ENCODE measurements at regions not wholly inside any gene's neighbourhood (a gene's known extent, or its start where the extent isn't known, plus 50 kb on each side); places are given as distances from the start of the nearest gene placed in this dataset.

DNA sequence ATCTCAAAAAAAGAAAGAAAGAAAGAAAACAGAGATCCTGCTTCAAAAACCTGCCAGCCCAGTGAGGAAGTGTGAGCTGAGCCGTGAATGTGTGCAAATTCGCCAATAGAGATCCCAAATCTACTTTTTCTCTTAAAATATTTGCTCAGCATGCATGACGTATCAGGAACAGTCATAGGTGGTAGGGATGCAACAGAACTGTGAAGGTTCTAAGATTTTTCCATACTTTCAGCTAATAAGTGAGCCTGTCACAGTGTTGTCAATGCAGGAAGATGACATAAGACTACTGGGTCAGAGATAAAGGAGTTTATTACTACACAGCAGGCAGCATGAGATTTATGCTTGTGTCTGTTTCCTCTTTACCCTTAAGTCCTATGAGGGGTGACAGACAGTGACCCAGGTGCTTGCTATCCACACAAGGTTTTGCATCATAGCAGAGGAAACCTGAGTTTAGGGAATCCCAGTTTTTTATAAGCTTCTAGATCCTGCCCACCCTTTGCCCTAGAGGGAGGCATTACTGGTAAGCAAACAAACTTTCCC is 273.4 kb downstream of the BMP7 start:
- no peak for DNase-seq (ENCODE audit: low read depth, low spot score)
- no peak overlapping the region for H3K27ac ChIP-seq
- H3K36me3 ChIP-seq (ENCODE audit: insufficient read depth, low read length), result no peaks in the 10 kb centered on the region
- H3K9ac ChIP-seq (ENCODE audit: insufficient read length), result no peak overlapping the region
- TF ChIP-seq EZH2 (IDR thresholded peaks at IDR 0.05) (no peak), POLR2AphosphoS5 (IDR thresholded peaks at IDR 0.05; ENCODE audit: borderline replicate concordance, low read depth, low read length) (no peak), FOXP2 (optimal IDR thresholded peaks at IDR 0.05; ENCODE audit: control extremely low read depth, extremely low read length, insufficient read depth) (no peak)
- no peaks in the 10 kb centered on the region for H3K9me3 ChIP-seq (ENCODE audit: low read depth, low read length)
- no peak overlapping the region for H3K4me3 ChIP-seq

DNA sequence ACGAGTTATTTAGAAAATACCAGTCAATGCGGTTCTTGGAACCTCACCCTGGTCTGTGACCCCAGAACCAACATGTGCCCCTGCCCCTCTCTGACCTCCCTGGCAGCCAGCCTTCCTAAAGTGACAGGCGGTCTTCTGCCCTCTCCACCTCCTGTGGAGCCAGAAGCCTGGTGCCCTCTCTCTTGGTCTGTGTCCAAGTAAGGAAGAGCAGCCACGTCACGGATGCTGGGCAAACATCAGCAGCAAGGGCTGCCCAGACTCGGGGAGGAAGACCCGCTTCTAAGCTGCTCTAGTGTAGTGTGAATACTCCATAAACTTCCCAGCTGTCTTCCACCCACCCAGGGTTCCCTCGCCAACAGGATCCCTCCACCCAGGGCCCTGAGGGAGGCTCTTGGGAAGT is 272.4 kb downstream of the BMP7 start:
- Histone ChIP-seq H3K4me3 (no peak overlapping the region), H3K27ac (no peak overlapping the region), H3K9me3 (ENCODE audit: low read depth, low read length) (no peaks in the 10 kb centered on the region), H3K9ac (ENCODE audit: insufficient read length) (no peak overlapping the region), H3K36me3 (ENCODE audit: insufficient read depth, low read length) (no peaks in the 10 kb centered on the region)
- no peak for DNase-seq (ENCODE audit: low read depth, low spot score)
- TF ChIP-seq POLR2AphosphoS5 (IDR thresholded peaks at IDR 0.05; ENCODE audit: borderline replicate concordance, low read depth, low read length) (no peak), EZH2 (IDR thresholded peaks at IDR 0.05) (no peak), FOXP2 (optimal IDR thresholded peaks at IDR 0.05; ENCODE audit: control extremely low read depth, extremely low read length, insufficient read depth) (no peak)

DNA sequence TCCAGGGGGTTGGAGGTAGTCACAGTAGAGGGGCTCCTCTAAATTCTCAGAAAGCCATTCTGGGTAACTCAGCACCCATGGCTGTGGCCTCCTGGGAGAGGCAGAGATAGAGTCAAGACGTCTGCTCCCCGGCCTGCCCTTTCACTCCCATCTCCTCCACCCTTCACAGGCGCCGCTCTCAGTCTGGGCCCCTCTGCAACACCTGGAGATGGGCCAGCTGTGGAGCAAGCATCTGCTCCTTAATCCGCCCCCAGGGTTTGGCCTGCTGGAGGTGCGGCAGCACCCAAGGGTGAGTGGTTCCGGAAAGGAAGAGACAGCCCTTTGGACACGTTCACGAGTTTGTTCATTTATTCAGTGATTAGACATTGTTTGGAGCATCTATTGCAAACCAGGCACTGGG is 271.3 kb downstream of the BMP7 start:
- H3K9ac ChIP-seq (ENCODE audit: insufficient read length), result no peak overlapping the region
- DNase-seq (ENCODE audit: low read depth, low spot score), result no peak
- TF ChIP-seq POLR2AphosphoS5 (IDR thresholded peaks at IDR 0.05; ENCODE audit: borderline replicate concordance, low read depth, low read length) (no peak), FOXP2 (optimal IDR thresholded peaks at IDR 0.05; ENCODE audit: control extremely low read depth, extremely low read length, insufficient read depth) (no peak), EZH2 (IDR thresholded peaks at IDR 0.05) (no peak)
- H3K27ac ChIP-seq, result no peak overlapping the region
- no peak overlapping the region for H3K4me3 ChIP-seq
- no peaks in the 10 kb centered on the region for H3K36me3 ChIP-seq (ENCODE audit: insufficient read depth, low read length)
- no peaks in the 10 kb centered on the region for H3K9me3 ChIP-seq (ENCODE audit: low read depth, low read length)

DNA sequence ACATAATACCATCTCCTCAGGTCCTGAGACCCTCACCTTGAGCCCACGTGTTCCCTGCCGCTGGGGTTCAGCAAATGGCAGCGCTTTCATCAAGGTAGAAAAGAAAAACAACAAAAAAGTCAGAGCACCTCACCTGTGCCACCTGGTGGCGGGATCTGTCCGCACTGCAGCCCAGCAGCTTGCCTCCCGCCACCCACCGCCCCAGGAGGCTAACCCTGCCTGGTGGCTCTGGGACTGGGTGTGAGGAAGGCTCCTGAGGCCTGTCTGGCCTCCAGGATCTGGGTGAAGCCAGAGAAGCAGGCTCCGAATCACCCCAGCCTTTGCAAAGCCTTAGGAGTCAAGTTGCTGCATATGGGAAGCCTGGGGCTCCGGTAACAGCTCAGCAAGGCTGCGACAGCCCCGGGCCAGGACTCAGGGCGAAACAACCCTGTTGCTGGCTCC is 270.8 kb downstream of the BMP7 start:
- Histone ChIP-seq H3K4me3 (no peak overlapping the region), H3K9ac (ENCODE audit: insufficient read length) (no peak overlapping the region), H3K27ac (no peak overlapping the region), H3K9me3 (ENCODE audit: low read depth, low read length) (no peaks in the 10 kb centered on the region), H3K36me3 (ENCODE audit: insufficient read depth, low read length) (no peaks in the 10 kb centered on the region)
- no peak for DNase-seq (ENCODE audit: low read depth, low spot score)
- TF ChIP-seq EZH2 (IDR thresholded peaks at IDR 0.05), result no peak
- TF ChIP-seq FOXP2 (optimal IDR thresholded peaks at IDR 0.05; ENCODE audit: control extremely low read depth, extremely low read length, insufficient read depth), result no peak
- TF ChIP-seq POLR2AphosphoS5 (IDR thresholded peaks at IDR 0.05; ENCODE audit: borderline replicate concordance, low read depth, low read length), result no peak

DNA sequence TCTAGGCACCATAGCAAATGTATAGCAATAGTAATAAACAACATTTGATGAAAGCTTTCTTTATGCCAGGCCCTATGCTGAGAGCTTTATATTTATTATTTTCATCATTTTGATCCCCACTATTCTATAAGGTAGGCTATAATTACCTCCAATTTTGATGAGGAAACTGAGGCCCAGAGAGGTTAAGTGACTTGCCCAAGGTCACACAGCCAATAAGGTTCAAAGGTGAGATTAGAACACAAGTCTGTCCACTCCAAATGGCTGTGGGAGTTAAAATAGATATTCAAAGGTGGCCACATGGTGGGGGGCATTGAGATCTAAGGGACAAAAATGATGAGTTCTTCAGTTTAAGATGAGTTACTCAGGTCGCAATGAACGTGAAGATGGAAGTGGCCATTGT is 269.9 kb downstream of the BMP7 start:
- H3K27ac ChIP-seq, result no peak overlapping the region
- H3K36me3 ChIP-seq (ENCODE audit: insufficient read depth, low read length), result no peaks in the 10 kb centered on the region
- no peak for TF ChIP-seq POLR2AphosphoS5 (IDR thresholded peaks at IDR 0.05; ENCODE audit: borderline replicate concordance, low read depth, low read length)
- no peak for TF ChIP-seq EZH2 (IDR thresholded peaks at IDR 0.05)
- no peak for TF ChIP-seq FOXP2 (optimal IDR thresholded peaks at IDR 0.05; ENCODE audit: control extremely low read depth, extremely low read length, insufficient read depth)
- no peak overlapping the region for H3K4me3 ChIP-seq
- no peak overlapping the region for H3K9ac ChIP-seq (ENCODE audit: insufficient read length)
- H3K9me3 ChIP-seq (ENCODE audit: low read depth, low read length), result no peaks in the 10 kb centered on the region
- no peak for DNase-seq (ENCODE audit: low read depth, low spot score)

DNA sequence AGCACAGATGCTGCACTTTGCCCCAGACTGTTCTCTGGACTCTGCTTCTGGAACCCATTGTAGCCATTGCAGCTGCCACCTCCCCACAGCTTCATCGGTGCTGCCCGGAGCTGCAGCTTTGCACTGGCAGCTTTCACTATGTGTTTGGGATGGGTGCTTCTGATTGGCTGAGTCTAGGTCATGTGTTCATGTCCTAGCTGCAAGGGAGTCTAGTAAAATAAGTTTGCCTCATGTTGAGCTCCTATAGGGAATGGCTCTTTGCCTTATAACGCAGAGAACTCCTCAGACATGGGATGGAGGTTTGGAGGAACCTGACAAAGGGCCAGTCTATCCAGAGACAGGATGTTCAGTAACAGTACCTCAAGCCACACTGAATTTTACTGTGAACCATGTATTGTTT is 268.0 kb downstream of the BMP7 start:
- Histone ChIP-seq H3K4me3 (no peak overlapping the region), H3K27ac (no peak overlapping the region), H3K36me3 (ENCODE audit: insufficient read depth, low read length) (no peaks in the 10 kb centered on the region), H3K9me3 (ENCODE audit: low read depth, low read length) (no peaks in the 10 kb centered on the region), H3K9ac (ENCODE audit: insufficient read length) (no peak overlapping the region)
- TF ChIP-seq FOXP2 (optimal IDR thresholded peaks at IDR 0.05; ENCODE audit: control extremely low read depth, extremely low read length, insufficient read depth) (no peak), EZH2 (IDR thresholded peaks at IDR 0.05) (no peak), POLR2AphosphoS5 (IDR thresholded peaks at IDR 0.05; ENCODE audit: borderline replicate concordance, low read depth, low read length) (no peak)
- DNase-seq (ENCODE audit: low read depth, low spot score), result no peak

DNA sequence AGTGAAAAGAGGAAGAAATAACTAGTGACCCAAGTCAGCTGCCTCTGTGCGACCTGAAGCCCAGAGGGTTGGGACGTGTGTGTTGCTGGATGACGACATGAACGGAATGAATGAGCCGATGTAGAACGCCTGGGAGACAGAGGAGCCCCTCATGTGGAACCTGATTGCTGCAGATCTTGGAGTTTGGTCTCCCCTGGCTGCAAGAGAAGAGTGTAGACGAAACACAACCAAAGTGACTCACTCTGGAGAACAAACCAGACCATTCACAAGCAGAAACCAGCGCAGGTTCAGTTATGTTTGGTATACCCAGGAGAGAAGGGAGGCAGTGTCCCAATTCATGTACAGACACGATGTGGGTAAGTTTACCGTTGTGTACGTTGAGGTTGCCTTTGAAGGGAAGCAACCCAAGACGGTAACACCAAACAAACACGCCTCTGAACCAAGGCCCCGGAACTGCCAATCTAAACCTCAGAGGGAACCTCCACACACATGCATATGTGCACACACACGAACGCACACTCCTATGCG is 265.9 kb downstream of the BMP7 start:
- Histone ChIP-seq H3K4me3 (no peak overlapping the region), H3K27ac (no peak overlapping the region), H3K9me3 (ENCODE audit: low read depth, low read length) (no peaks in the 10 kb centered on the region), H3K36me3 (ENCODE audit: insufficient read depth, low read length) (no peaks in the 10 kb centered on the region), H3K9ac (ENCODE audit: insufficient read length) (no peak overlapping the region)
- no peak for DNase-seq (ENCODE audit: low read depth, low spot score)
- TF ChIP-seq FOXP2 (optimal IDR thresholded peaks at IDR 0.05; ENCODE audit: control extremely low read depth, extremely low read length, insufficient read depth) (no peak), EZH2 (IDR thresholded peaks at IDR 0.05) (no peak), POLR2AphosphoS5 (IDR thresholded peaks at IDR 0.05; ENCODE audit: borderline replicate concordance, low read depth, low read length) (no peak)

DNA sequence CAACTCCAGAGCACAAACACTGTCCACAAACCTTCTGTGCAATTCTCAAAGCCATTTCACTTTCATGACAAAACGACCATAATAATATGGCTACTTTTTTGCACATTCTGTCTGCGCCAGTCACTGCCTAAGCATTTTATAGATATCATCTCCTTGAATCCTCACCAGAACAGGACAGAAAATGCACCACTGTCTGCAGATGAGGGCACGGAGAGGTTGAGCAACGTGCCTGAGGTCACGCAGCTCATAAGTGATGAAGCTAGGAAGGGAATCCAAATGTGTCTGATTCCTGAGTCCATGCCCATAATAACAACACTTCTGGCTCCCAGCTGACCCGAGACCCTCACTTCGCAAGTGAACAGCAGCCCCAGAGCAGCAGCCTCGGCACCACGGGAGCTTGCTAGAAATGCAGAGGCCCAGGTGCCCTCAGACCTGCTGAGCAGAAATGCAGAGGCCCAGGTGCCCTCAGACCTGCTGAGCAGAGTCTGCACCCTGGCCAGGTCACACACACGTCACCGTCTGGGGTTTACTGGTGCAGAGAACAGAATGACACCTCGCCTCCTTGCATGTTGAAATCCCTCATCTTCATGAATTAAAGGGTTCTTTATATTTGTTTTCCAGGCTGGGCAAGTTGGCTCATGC is 265.2 kb downstream of the BMP7 start:
- Histone ChIP-seq H3K9ac (ENCODE audit: insufficient read length) (no peak overlapping the region), H3K36me3 (ENCODE audit: insufficient read depth, low read length) (no peaks in the 10 kb centered on the region), H3K4me3 (no peak overlapping the region), H3K27ac (no peak overlapping the region), H3K9me3 (ENCODE audit: low read depth, low read length) (no peaks in the 10 kb centered on the region)
- TF ChIP-seq FOXP2 (optimal IDR thresholded peaks at IDR 0.05; ENCODE audit: control extremely low read depth, extremely low read length, insufficient read depth) (no peak), EZH2 (IDR thresholded peaks at IDR 0.05) (no peak), POLR2AphosphoS5 (IDR thresholded peaks at IDR 0.05; ENCODE audit: borderline replicate concordance, low read depth, low read length) (no peak)
- no peak for DNase-seq (ENCODE audit: low read depth, low spot score)
